ENCODE measurements at regions not wholly inside any gene's neighbourhood (a gene's known extent, or its start where the extent isn't known, plus 50 kb on each side); places are given as distances from the start of the nearest gene placed in this dataset.

DNA sequence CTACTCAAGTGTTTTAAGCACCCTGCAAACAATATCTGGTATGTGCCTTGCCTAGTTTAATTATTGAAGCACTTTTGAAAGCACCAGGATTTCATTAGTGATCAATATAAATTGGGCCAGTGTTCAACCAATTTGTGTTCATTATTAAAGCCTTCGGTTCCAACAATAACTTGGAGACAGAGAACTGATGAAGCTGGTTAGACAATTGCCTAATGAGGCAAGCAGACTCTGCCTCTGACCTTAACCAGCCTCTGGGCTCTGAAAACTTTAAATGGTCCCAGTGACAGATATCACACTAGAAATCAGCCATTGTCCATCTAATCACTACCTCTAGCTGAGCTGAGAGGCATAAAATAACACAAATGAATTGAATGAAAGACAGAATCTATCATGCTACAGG is 139.9 kb upstream of the CNTN6 start:
- TF ChIP-seq, protein P1, sequence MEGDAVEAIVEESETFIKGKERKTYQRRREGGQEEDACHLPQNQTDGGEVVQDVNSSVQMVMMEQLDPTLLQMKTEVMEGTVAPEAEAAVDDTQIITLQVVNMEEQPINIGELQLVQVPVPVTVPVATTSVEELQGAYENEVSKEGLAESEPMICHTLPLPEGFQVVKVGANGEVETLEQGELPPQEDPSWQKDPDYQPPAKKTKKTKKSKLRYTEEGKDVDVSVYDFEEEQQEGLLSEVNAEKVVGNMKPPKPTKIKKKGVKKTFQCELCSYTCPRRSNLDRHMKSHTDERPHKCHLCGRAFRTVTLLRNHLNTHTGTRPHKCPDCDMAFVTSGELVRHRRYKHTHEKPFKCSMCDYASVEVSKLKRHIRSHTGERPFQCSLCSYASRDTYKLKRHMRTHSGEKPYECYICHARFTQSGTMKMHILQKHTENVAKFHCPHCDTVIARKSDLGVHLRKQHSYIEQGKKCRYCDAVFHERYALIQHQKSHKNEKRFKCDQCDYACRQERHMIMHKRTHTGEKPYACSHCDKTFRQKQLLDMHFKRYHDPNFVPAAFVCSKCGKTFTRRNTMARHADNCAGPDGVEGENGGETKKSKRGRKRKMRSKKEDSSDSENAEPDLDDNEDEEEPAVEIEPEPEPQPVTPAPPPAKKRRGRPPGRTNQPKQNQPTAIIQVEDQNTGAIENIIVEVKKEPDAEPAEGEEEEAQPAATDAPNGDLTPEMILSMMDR (IDR thresholded peaks at IDR 0.05) = no peak
- TF ChIP-seq POLR2AphosphoS5 (IDR thresholded peaks at IDR 0.05) (no peak), POLR2A (IDR thresholded peaks at IDR 0.05) (no peak)
- no peaks in the 10 kb centered on the region for H3K36me3 ChIP-seq
- WGBS = 94% methylated on average over 1 of the region's 1 CpG
- H3K9me3 ChIP-seq = no peaks in the 10 kb centered on the region
- H3K27me3 ChIP-seq (replicated peaks; ENCODE audit: insufficient read depth) = no peaks in the 10 kb centered on the region
- no peaks in the 10 kb centered on the region for H3K4me1 ChIP-seq (replicated peaks)
- intact Hi-C loops (cut with DNase I) = no loop called here
- H3K4me3 ChIP-seq = no peak overlapping the region
- no peak overlapping the region for H3K27ac ChIP-seq
- no peak for DNase-seq (ENCODE audit: low spot score)

DNA sequence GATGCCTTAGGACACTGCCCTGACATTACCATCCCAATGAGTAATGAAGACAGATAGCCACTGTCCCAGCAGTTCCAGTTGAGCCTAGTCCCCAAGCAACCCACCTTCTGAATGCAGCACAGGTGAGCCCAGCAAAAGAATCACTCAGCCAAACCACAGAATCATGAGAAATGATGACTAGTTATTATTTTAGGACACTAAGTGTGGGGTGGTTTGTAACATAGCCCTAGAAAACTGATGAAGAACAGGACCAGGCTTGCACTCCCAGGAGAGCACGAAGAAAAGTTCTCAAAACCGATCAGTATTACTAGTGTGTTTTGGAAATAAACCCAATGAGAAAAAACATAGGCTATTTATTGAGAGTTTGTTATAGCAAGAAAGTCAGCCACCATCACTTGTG is 129.6 kb upstream of the CNTN6 start:
- no peaks in the 10 kb centered on the region for H3K36me3 ChIP-seq
- H3K4me3 ChIP-seq = no peak overlapping the region
- no peaks in the 10 kb centered on the region for H3K27me3 ChIP-seq (replicated peaks; ENCODE audit: insufficient read depth)
- no peak overlapping the region for H3K27ac ChIP-seq
- H3K4me1 ChIP-seq (replicated peaks) = no peaks in the 10 kb centered on the region
- TF ChIP-seq POLR2A (IDR thresholded peaks at IDR 0.05) = no peak
- TF ChIP-seq POLR2AphosphoS5 (IDR thresholded peaks at IDR 0.05) = no peak
- TF ChIP-seq, protein P1 (IDR thresholded peaks at IDR 0.05) = no peak
- no peak for DNase-seq (ENCODE audit: low spot score)
- H3K9me3 ChIP-seq = no peaks in the 10 kb centered on the region
- intact Hi-C loops (cut with DNase I) = no loop called here
- WGBS = 92% methylated on average over 2 of the region's 2 CpGs

GRCh38 chr3:963755-964154 is 129.1 kb upstream of the CNTN6 start:
- TF ChIP-seq POLR2A (IDR thresholded peaks at IDR 0.05) = no peak
- no peak for TF ChIP-seq POLR2AphosphoS5 (IDR thresholded peaks at IDR 0.05)
- TF ChIP-seq, protein P1 (IDR thresholded peaks at IDR 0.05) = no peak
- DNase-seq (ENCODE audit: low spot score) = no peak
- intact Hi-C loops (cut with DNase I) = no loop called here
- Histone ChIP-seq H3K36me3 (no peaks in the 10 kb centered on the region), H3K4me3 (no peak overlapping the region), H3K4me1 (replicated peaks) (no peaks in the 10 kb centered on the region), H3K9me3 (no peaks in the 10 kb centered on the region), H3K27me3 (replicated peaks; ENCODE audit: insufficient read depth) (no peaks in the 10 kb centered on the region), H3K27ac (no peak overlapping the region)
- WGBS = 54% methylated on average over 3 of the region's 3 CpGs

GRCh38 chr3:965826-966225 is 127.0 kb upstream of the CNTN6 start:
- Histone ChIP-seq H3K9me3 (no peaks in the 10 kb centered on the region), H3K27me3 (replicated peaks; ENCODE audit: insufficient read depth) (no peaks in the 10 kb centered on the region), H3K36me3 (no peaks in the 10 kb centered on the region), H3K4me1 (replicated peaks) (no peaks in the 10 kb centered on the region), H3K4me3 (no peak overlapping the region), H3K27ac (no peak overlapping the region)
- DNase-seq (ENCODE audit: low spot score) = no peak
- WGBS = 76% methylated on average over 3 of the region's 3 CpGs
- TF ChIP-seq, protein P1 (IDR thresholded peaks at IDR 0.05) = no peak
- TF ChIP-seq POLR2AphosphoS5 (IDR thresholded peaks at IDR 0.05) (no peak), POLR2A (IDR thresholded peaks at IDR 0.05) (no peak)
- intact Hi-C loops (cut with DNase I) = no loop called here

- DNase-seq (ENCODE audit: low spot score) = no peak
- 76% methylated on average over 10 of the region's 10 CpGs for WGBS
Measured at GRCh38 chr3:966341-966740, 126.5 kb upstream of the CNTN6 start.

More at GRCh38 chr3:966341-966740, 126.5 kb upstream of the CNTN6 start:
- H3K27ac ChIP-seq = no peak overlapping the region
- no peaks in the 10 kb centered on the region for H3K36me3 ChIP-seq
- H3K27me3 ChIP-seq (replicated peaks; ENCODE audit: insufficient read depth) = no peaks in the 10 kb centered on the region
- no peaks in the 10 kb centered on the region for H3K4me1 ChIP-seq (replicated peaks)
- TF ChIP-seq POLR2AphosphoS5 (IDR thresholded peaks at IDR 0.05) (no peak), POLR2A (IDR thresholded peaks at IDR 0.05) (no peak)
- TF ChIP-seq, protein P1 (IDR thresholded peaks at IDR 0.05) = no peak
- no peaks in the 10 kb centered on the region for H3K9me3 ChIP-seq
- no peak overlapping the region for H3K4me3 ChIP-seq
- intact Hi-C loops (cut with DNase I) = no loop called here
